ENCODE measurements at regions not wholly inside any gene's neighbourhood (a gene's known extent, or its start where the extent isn't known, plus 50 kb on each side); places are given as distances from the start of the nearest gene placed in this dataset.

DNA sequence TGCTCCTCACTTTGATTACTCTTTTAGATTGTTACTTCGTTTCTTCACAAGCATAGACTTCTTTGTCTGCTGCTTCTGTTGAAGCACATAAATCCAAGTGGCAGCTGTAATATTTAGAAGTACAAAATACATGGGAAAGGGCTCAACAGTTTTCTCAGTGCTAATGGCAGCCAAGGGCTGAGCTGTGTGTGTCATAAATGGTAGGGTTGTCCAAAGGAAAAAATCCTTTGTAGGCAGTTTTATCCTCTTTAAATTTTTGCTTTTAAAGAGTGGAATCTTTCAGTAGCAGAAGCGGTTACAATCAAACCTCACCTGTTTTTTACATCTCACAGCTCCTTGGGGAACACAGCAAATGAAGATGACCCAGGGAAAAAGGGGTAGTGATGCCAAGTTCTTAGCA is 650.8 kb downstream of the PLPP3 start:
- TF ChIP-seq JUND (CRISPR knock-in tag; IDR thresholded peaks at IDR 0.05) (no peak), TAF1 (CRISPR knock-in tag; IDR thresholded peaks at IDR 0.05) (no peak), TCF7 (IDR thresholded peaks at IDR 0.05; ENCODE audit: low read depth) (no peak), KAT8 (CRISPR knock-in tag; IDR thresholded peaks at IDR 0.05) (no peak), ZNF704 (CRISPR knock-in tag; IDR thresholded peaks at IDR 0.05; ENCODE audit: borderline replicate concordance) (no peak), ZBTB43 (CRISPR knock-in tag; conservative IDR thresholded peaks at IDR 0.05) (no peak), SUZ12 (IDR thresholded peaks at IDR 0.05; ENCODE audit: low read depth, low read length) (no peak), SAFB2 (CRISPR knock-in tag; IDR thresholded peaks at IDR 0.05; ENCODE audit: borderline replicate concordance, low read depth) (no peak), ZNF557 (CRISPR knock-in tag; IDR thresholded peaks at IDR 0.05) (no peak), TMF1 (CRISPR knock-in tag; IDR thresholded peaks at IDR 0.05; ENCODE audit: low read depth) (no peak), MTF1 (CRISPR knock-in tag; IDR thresholded peaks at IDR 0.05) (no peak)
- TF ChIP-seq, protein P1, sequence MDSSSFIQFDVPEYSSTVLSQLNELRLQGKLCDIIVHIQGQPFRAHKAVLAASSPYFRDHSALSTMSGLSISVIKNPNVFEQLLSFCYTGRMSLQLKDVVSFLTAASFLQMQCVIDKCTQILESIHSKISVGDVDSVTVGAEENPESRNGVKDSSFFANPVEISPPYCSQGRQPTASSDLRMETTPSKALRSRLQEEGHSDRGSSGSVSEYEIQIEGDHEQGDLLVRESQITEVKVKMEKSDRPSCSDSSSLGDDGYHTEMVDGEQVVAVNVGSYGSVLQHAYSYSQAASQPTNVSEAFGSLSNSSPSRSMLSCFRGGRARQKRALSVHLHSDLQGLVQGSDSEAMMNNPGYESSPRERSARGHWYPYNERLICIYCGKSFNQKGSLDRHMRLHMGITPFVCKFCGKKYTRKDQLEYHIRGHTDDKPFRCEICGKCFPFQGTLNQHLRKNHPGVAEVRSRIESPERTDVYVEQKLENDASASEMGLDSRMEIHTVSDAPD (CRISPR knock-in tag; IDR thresholded peaks at IDR 0.05) = no peak
